H1 (cell line): ENCODE measurements at regions not wholly inside any gene's neighbourhood (a gene's known extent, or its start where the extent isn't known, plus 50 kb on each side); places are given as distances from the start of the nearest gene placed in this dataset.

Experiments
- CTCF ChIA-PET: fragments of 300-600 bp; sonication (Branson Sonifier 250); formaldehyde crosslinking; loops from one replicate; lab custom pipeline; 2021; ENCODE audit not compliant: partially characterized antibody; lab: Charles Lee
- POLR2A ChIA-PET: fragments of 300-600 bp; sonication (Branson Sonifier 250); formaldehyde crosslinking; loops from one replicate; lab custom pipeline; 2021; ENCODE audit warnings: inconsistent platforms; ENCODE audit not compliant: partially characterized antibody; lab: Charles Lee
- DNase-seq, 2 experiments: peaks; one replicate each; pipeline versions ENCODE4 v3.0.0 to v3.0.0-alpha.2; 2010 to 2022; ENCODE audit warnings: low spot score in 2 of 2, low read depth in 1 of 2, mixed read lengths in 1 of 2
- FAIRE-seq: peaks from 2 replicates; lab custom pipeline; 2011; peaks lifted over from hg19 to GRCh38; lab: Jason Lieb, UNC
- H2AFZ ChIP-seq: 2 replicates; pipeline ENCODE4 v1.8.1; 2012; ENCODE audit warnings: low read length, inconsistent platforms
- H2AK5ac ChIP-seq: 2 replicates; pipeline ENCODE4 v1.6.1; 2013; ENCODE audit warnings: low read depth, low read length
- H2BK120ac ChIP-seq: replicated peaks from 2 replicates; pipeline ENCODE3; 2013; ENCODE audit warnings: low read depth, low read length, inconsistent platforms
- H2BK12ac ChIP-seq: 2 replicates; pipeline ENCODE4 v1.6.1; 2013; ENCODE audit warnings: low read depth, low read length
- H2BK15ac ChIP-seq: 2 replicates; pipeline ENCODE4 v1.6.1; 2013; ENCODE audit warnings: low read length
- H2BK20ac ChIP-seq: 2 replicates; pipeline ENCODE4 v1.6.1; 2013; ENCODE audit warnings: low read length
- H2BK5ac ChIP-seq: 2 replicates; pipeline ENCODE4 v1.6.1; 2013; ENCODE audit warnings: low read depth, low read length
- H3K14ac ChIP-seq: 2 replicates; pipeline ENCODE4 v1.6.1; 2013; ENCODE audit warnings: inconsistent platforms; ENCODE audit not compliant: insufficient read length
- H3K18ac ChIP-seq: 2 replicates; pipeline ENCODE4 v1.6.1; 2013; ENCODE audit warnings: low read length; ENCODE audit errors: extremely low read depth
- H3K23ac ChIP-seq: 2 replicates; pipeline ENCODE4 v1.6.1; 2013; ENCODE audit warnings: inconsistent platforms; ENCODE audit not compliant: insufficient read length
- H3K23me2 ChIP-seq: 2 replicates; pipeline ENCODE4 v1.6.1; 2013; ENCODE audit warnings: low read depth, low read length
- H3K27ac ChIP-seq: 2 replicates; pipeline ENCODE4 v1.6.1; 2011; ENCODE audit warnings: low read depth, low read length, inconsistent platforms
- H3K27me3 ChIP-seq, 4 experiments: replicated peaks in 1 of 4; 1 replicate in 1 of 4; 2 replicates in 3 of 4; pipeline versions ENCODE4 v1.6.1 to v1.8.1; 2011 to 2013; ENCODE audit warnings: low read length in 3 of 4, mild to moderate bottlenecking in 3 of 4, inconsistent platforms in 2 of 4, mixed read lengths in 2 of 4, moderate library complexity in 1 of 4; ENCODE audit not compliant: control insufficient read depth in 3 of 4, insufficient read depth in 3 of 4; ENCODE audit errors: extremely low read depth in 1 of 4
- H3K36me3 ChIP-seq, 4 experiments: 2 replicates each; pipeline versions ENCODE4 v1.6.1 to v1.8.1; 2011 to 2013; ENCODE audit warnings: mild to moderate bottlenecking in 4 of 4, low read length in 3 of 4, moderate library complexity in 2 of 4, control low read depth in 1 of 4, inconsistent platforms in 1 of 4; ENCODE audit not compliant: insufficient read depth in 4 of 4, control insufficient read depth in 2 of 4
- H3K4ac ChIP-seq: replicated peaks from 2 replicates; pipeline ENCODE3; 2013; ENCODE audit warnings: low read length, low read depth, mixed read lengths, inconsistent platforms; ENCODE audit not compliant: insufficient read length
- H3K4me1 ChIP-seq, 4 experiments: replicated peaks in 1 of 4; 1 replicate in 1 of 4; 2 replicates in 3 of 4; pipeline versions ENCODE4 v1.6.1 to v1.8.1; 2011 to 2013; ENCODE audit warnings: low read length in 3 of 4, inconsistent platforms in 2 of 4, mixed read lengths in 1 of 4; ENCODE audit not compliant: insufficient read depth in 4 of 4, control insufficient read depth in 3 of 4
- H3K4me2 ChIP-seq, 2 experiments: 2 replicates each; pipeline versions ENCODE4 v1.6.1 to v1.8.1; 2011 to 2013; ENCODE audit warnings: low read depth in 2 of 2, low read length in 2 of 2, control low read depth in 1 of 2, inconsistent platforms in 1 of 2, mild to moderate bottlenecking in 1 of 2; ENCODE audit not compliant: insufficient read depth in 1 of 2
- H3K4me3 ChIP-seq, 4 experiments: fragments of 200-600, 300-600 bp in 1 of 4; sonication (generic), shearing (Covaris generic), sonication (Bioruptor Twin) in 1 of 4; 2 replicates each; pipeline versions ENCODE4 v1.5.1 to v1.8.1; 2011 to 2016; ENCODE audit warnings: low read length in 4 of 4, low read depth in 3 of 4, control low read depth in 2 of 4, inconsistent platforms in 2 of 4, mild to moderate bottlenecking in 2 of 4, mixed read lengths in 1 of 4, moderate library complexity in 1 of 4; ENCODE audit not compliant: insufficient read depth in 2 of 4; ENCODE audit errors: extremely low read depth in 1 of 4
- H3K56ac ChIP-seq: replicated peaks from 2 replicates; pipeline ENCODE3; 2013; ENCODE audit warnings: low read depth, mild to moderate bottlenecking, mixed read lengths, low read length, inconsistent platforms; ENCODE audit not compliant: insufficient read length
- H3K79me1 ChIP-seq: 2 replicates; pipeline ENCODE4 v1.6.1; 2013; ENCODE audit warnings: low read depth, low read length, control low read depth
- H3K79me2 ChIP-seq, 2 experiments: 2 replicates each; pipeline versions ENCODE4 v1.6.1 to v1.8.1; 2012 to 2013; ENCODE audit warnings: low read length in 2 of 2, mild to moderate bottlenecking in 2 of 2, inconsistent platforms in 1 of 2; ENCODE audit not compliant: insufficient read depth in 2 of 2, control insufficient read depth in 1 of 2
- H3K9ac ChIP-seq, 4 experiments: replicated peaks in 1 of 4; 1 replicate in 1 of 4; 2 replicates in 3 of 4; pipeline versions ENCODE4 v1.6.1 to v1.8.1; 2011 to 2013; ENCODE audit warnings: low read depth in 3 of 4, low read length in 3 of 4, control low read depth in 2 of 4, mild to moderate bottlenecking in 2 of 4, moderate library complexity in 2 of 4, inconsistent platforms in 1 of 4; ENCODE audit errors: extremely low read depth in 1 of 4
- H3K9me3 ChIP-seq, 2 experiments: 2 replicates each; pipeline versions ENCODE4 v1.6.1 to v1.8.1; 2012 to 2013; ENCODE audit warnings: mild to moderate bottlenecking in 2 of 2, moderate library complexity in 2 of 2, control low read depth in 1 of 2, inconsistent platforms in 1 of 2, low read depth in 1 of 2, low read length in 1 of 2, mixed read lengths in 1 of 2; ENCODE audit not compliant: insufficient read depth in 2 of 2
- H4K20me1 ChIP-seq, 2 experiments: replicated peaks in 1 of 2; 2 replicates each; pipeline versions ENCODE3 to v1.8.1; 2011 to 2013; ENCODE audit warnings: inconsistent platforms in 2 of 2, low read length in 2 of 2, mild to moderate bottlenecking in 1 of 2; ENCODE audit not compliant: insufficient read depth in 2 of 2, control insufficient read depth in 1 of 2
- H4K5ac ChIP-seq: 2 replicates; pipeline ENCODE4 v1.6.1; 2013; ENCODE audit warnings: low read length, low read depth, mixed read lengths, inconsistent platforms; ENCODE audit not compliant: insufficient read length
- H4K8ac ChIP-seq: 2 replicates; pipeline ENCODE4 v1.8.0; 2013; ENCODE audit warnings: mild to moderate bottlenecking, moderate library complexity, low read length, inconsistent platforms; ENCODE audit not compliant: insufficient read depth; ENCODE audit errors: extremely low read depth
- H4K91ac ChIP-seq: replicated peaks from 2 replicates; pipeline ENCODE3; 2013; ENCODE audit warnings: low read length, mixed read lengths, inconsistent platforms; ENCODE audit not compliant: insufficient read length
- KDM1A ChIP-seq: fragments of 200-600, 300-600 bp; sonication (generic); IDR thresholded peaks from 2 replicates; pipeline ENCODE4 v1.7.1; 2016; ENCODE audit warnings: mild to moderate bottlenecking, low read length, borderline replicate concordance
- SUZ12 ChIP-seq: fragments of 200-600 bp; sonication (generic); IDR thresholded peaks from 2 replicates; pipeline ENCODE4 v1.6.1; 2012; ENCODE audit warnings: mild to moderate bottlenecking, inconsistent platforms, low read length, moderate library complexity, mixed read lengths
- WGBS, 2 experiments: shearing (Covaris generic) in 1 of 2; methylation state at CpG; one replicate each; pipeline versions ENCODE4 v1.1.6 to v1.1.7; 2013 to 2015; ENCODE audit warnings: low lambda C conversion rate in 2 of 2, mixed read lengths in 2 of 2, inconsistent platforms in 1 of 2, low coverage in 1 of 2, missing lambda C conversion rate in 1 of 2; ENCODE audit not compliant: insufficient replicate concordance in 2 of 2, insufficient coverage in 1 of 2, insufficient read length in 1 of 2; ENCODE audit errors: extremely low coverage in 1 of 2, missing lambda C conversion rate in 1 of 2; 5-methylcytosine and 5-hydroxymethylcytosine counted together

DNA sequence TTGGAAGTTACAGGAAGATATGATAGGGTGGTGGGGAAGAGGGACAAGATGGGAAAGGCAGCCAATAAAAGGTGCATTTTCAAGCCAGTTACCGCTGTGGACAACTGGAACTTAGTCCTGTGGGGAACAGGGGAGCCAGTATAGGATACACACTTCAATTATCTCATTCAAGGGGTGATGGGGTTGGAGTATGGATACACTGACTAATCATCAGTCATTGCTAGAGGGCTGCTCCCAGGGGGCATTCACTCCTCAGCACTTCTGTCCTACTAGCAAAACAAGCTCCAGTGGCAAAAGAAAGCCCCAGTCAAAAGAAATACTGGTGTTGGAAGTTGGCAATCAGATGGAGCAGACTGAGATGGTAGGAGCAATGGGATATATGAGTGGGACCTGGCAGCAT lies 183.4 kb upstream of the GADL1 start:
- Histone ChIP-seq H2BK5ac (no peak overlapping the region), H4K20me1 (no peaks in the 10 kb centered on the region), H3K4me3 (no peak overlapping the region), H3K9me3 (peaks cover 2% of the 10 kb centered on the region in 2 experiments; a peak in 1 of 4 replicates), H3K27me3 (no peaks in the 10 kb centered on the region), H2BK20ac (no peak overlapping the region), H3K9ac (no peak overlapping the region), H4K91ac (no peak overlapping the region), H2AFZ (no peak overlapping the region), H2BK15ac (no peak overlapping the region), H3K14ac (no peak overlapping the region), H2BK120ac (no peak overlapping the region), H3K23me2 (no peaks in the 10 kb centered on the region), H3K4ac (no peak overlapping the region), H4K5ac (no peak overlapping the region), H2BK12ac (no peak overlapping the region), H3K36me3 (no peaks in the 10 kb centered on the region), H3K79me2 (no peaks in the 10 kb centered on the region), H4K8ac (no peak overlapping the region), H3K4me2 (no peak overlapping the region), H3K4me1 (no peaks in the 10 kb centered on the region), H3K27ac (no peak overlapping the region), H3K23ac (no peak overlapping the region), H3K56ac (no peak overlapping the region), H2AK5ac (no peak overlapping the region), H3K79me1 (no peaks in the 10 kb centered on the region), H3K18ac (no peak overlapping the region)
- ChIA-PET CTCF (interaction anchor here (0.9 to 1.3 kb wide), 2 partner anchors 18 to 71 kb away, joined by 3 read pairs; no protein-coding TSS in a partner anchor), POLR2A (interaction anchor here (0.5 kb wide), 1 partner anchor 411 kb away, joined by 3 read pairs; no protein-coding TSS in a partner anchor)
- 87% methylated on average over 1 of the region's 1 CpG; no CpG with 5 or more reads in 1 of the 2 experiments for WGBS, 2 experiments
- DNase-seq (no peak), FAIRE-seq (no peak)
- TF ChIP-seq SUZ12 (no peak), KDM1A (no peak)
